ENCODE measurements at regions not wholly inside any gene's neighbourhood (a gene's known extent, or its start where the extent isn't known, plus 50 kb on each side); places are given as distances from the start of the nearest gene placed in this dataset.

- no peak overlapping the region for H3K4me3 ChIP-seq (ENCODE audit: control insufficient read depth, low read depth, low read length)
- no peak for DNase-seq (ENCODE audit: low read depth)
- no peak for TF ChIP-seq CTCF (IDR thresholded peaks at IDR 0.05; ENCODE audit: control insufficient read depth, insufficient read depth, low read depth, low read length, missing control alignments)
Observed at GRCh38 chr11:23353611-23354010, 493.3 kb upstream of the CCDC179 start.

- TF ChIP-seq CTCF (IDR thresholded peaks at IDR 0.05; ENCODE audit: control insufficient read depth, insufficient read depth, low read depth, low read length, missing control alignments): no peak
- peak; percentile 35 for DNase-seq (ENCODE audit: low read depth)
Observed at GRCh38 chr11:23359297-23359696, 499.0 kb upstream of the CCDC179 start.

DNA sequence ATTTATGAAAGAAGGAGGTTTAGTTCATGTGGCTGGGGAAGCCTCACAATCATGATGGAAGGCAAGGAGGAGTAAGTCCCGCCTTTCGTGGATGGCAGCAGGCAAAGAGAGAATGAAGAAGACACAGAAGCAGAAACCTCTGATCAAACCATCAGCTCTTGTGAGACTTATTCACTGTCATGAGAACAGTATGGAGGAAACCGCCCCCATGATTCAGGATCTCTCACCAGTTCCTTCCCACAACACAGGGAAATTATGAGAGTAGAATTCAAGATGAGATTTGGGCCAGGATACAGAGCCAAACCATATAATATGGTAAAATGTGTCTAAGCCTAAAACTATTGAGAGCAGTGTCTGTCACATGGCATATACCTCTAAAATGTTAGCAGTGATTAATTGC lies 503.8 kb upstream of the CCDC179 start:
- H3K4me3 ChIP-seq (ENCODE audit: control insufficient read depth, low read depth, low read length): no peak overlapping the region
- no peak for DNase-seq (ENCODE audit: low read depth)
- TF ChIP-seq CTCF (IDR thresholded peaks at IDR 0.05; ENCODE audit: control insufficient read depth, insufficient read depth, low read depth, low read length, missing control alignments): no peak

More at GRCh38 chr11:23359297-23359696, 499.0 kb upstream of the CCDC179 start:
- no peak overlapping the region for H3K4me3 ChIP-seq (ENCODE audit: control insufficient read depth, low read depth, low read length)

- no peak for DNase-seq (ENCODE audit: low read depth)
- H3K4me3 ChIP-seq (ENCODE audit: control insufficient read depth, low read depth, low read length): no peak overlapping the region
- no peak for TF ChIP-seq CTCF (IDR thresholded peaks at IDR 0.05; ENCODE audit: control insufficient read depth, insufficient read depth, low read depth, low read length, missing control alignments)
Observed at GRCh38 chr11:23370580-23371275, 510.5 kb upstream of the CCDC179 start.

DNA sequence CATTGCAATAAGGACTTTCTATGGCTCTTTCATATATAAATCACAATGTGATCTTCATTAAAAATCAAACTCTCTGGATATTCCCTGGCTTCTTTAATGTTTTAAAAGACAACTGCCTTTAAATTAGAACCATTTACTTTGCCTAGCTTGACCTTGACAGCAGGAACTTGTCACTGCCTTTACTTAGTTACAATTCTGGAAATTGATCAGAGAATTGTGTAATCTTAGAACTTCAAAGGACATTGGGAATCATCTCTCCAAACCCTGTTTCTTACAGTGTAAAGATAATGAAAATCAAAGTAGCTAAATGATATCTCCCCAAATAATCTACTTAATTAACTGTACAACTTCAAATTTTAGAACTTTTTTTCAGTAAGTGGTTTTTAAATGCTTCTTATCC lies 517.6 kb upstream of the CCDC179 start:
- TF ChIP-seq CTCF (IDR thresholded peaks at IDR 0.05; ENCODE audit: control insufficient read depth, insufficient read depth, low read depth, low read length, missing control alignments): no peak
- DNase-seq (ENCODE audit: low read depth): no peak
- no peak overlapping the region for H3K4me3 ChIP-seq (ENCODE audit: control insufficient read depth, low read depth, low read length)

GRCh38 chr11:23391031-23391430 lies 530.8 kb upstream of the CCDC179 start:
- DNase-seq (ENCODE audit: low read depth): no peak
- no peak overlapping the region for H3K4me3 ChIP-seq (ENCODE audit: control insufficient read depth, low read depth, low read length)
- no peak for TF ChIP-seq CTCF (IDR thresholded peaks at IDR 0.05; ENCODE audit: control insufficient read depth, insufficient read depth, low read depth, low read length, missing control alignments)

Measured in AG09309 (cell line).